OCI-LY1 (cell line): ENCODE measurements at regions not wholly inside any gene's neighbourhood (a gene's known extent, or its start where the extent isn't known, plus 50 kb on each side); places are given as distances from the start of the nearest gene placed in this dataset.

Experiments used
- H2AFZ ChIP-seq: fragments of 200-600 bp; sonication (generic), shearing (Covaris generic); 2 replicates; pipeline ENCODE4 v1.6.0; 2014; ENCODE audit warnings: antibody characterized with exemption, mild to moderate bottlenecking, low read length
- H3F3A ChIP-seq: fragments of 200-600 bp; sonication (generic), shearing (Covaris generic); 2 replicates; pipeline ENCODE4 v1.6.0; 2014; ENCODE audit warnings: mild to moderate bottlenecking, antibody characterized with exemption, low read length, moderate library complexity; ENCODE audit not compliant: insufficient read depth
- H3K27ac ChIP-seq: fragments of 200-600 bp; sonication (generic); 2 replicates; pipeline ENCODE4 v1.5.1; 2014; ENCODE audit warnings: low read length, mixed run types, mild to moderate bottlenecking, low read depth; ENCODE audit not compliant: poor library complexity, severe bottlenecking
- H3K27me3 ChIP-seq: fragments of 200-600 bp; sonication (generic); 2 replicates; pipeline ENCODE4 v1.6.0; 2014; ENCODE audit warnings: antibody characterized with exemption, mild to moderate bottlenecking, low read length, moderate library complexity; ENCODE audit not compliant: insufficient read depth
- H3K36me3 ChIP-seq: fragments of 200-600 bp; sonication (generic); 2 replicates; pipeline ENCODE4 v1.6.1; 2014; ENCODE audit warnings: mild to moderate bottlenecking, antibody characterized with exemption, low read length, moderate library complexity, mixed read lengths; ENCODE audit not compliant: insufficient read depth
- H3K4me1 ChIP-seq: fragments of 200-600 bp; sonication (generic); 2 replicates; pipeline ENCODE4 v1.5.1; 2014; ENCODE audit warnings: mild to moderate bottlenecking, low read length, moderate library complexity; ENCODE audit not compliant: insufficient read depth, severe bottlenecking
- H3K4me2 ChIP-seq: fragments of 200-600 bp; sonication (generic), shearing (Covaris generic); 2 replicates; pipeline ENCODE4 v1.6.1; 2014; ENCODE audit warnings: low read length
- H3K4me3 ChIP-seq: fragments of 200-600 bp; sonication (generic); 2 replicates; pipeline ENCODE4 v1.5.1; 2014; ENCODE audit warnings: low read length, low read depth, mild to moderate bottlenecking, mixed read lengths; ENCODE audit not compliant: poor library complexity, severe bottlenecking
- H3K79me2 ChIP-seq: fragments of 200-600 bp; shearing (Covaris generic); 2 replicates; pipeline ENCODE4 v1.6.1; 2016; ENCODE audit warnings: mixed run types, low read length, mixed read lengths; ENCODE audit not compliant: insufficient read depth
- H3K9ac ChIP-seq: fragments of 200-600 bp; sonication (generic), shearing (Covaris generic); 2 replicates; pipeline ENCODE4 v1.6.1; 2014; ENCODE audit warnings: mild to moderate bottlenecking, low read length, mixed read lengths
- H3K9me2 ChIP-seq: fragments of 200-600 bp; sonication (generic), shearing (Covaris generic); 2 replicates; pipeline ENCODE4 v1.6.1; 2014; ENCODE audit warnings: low read depth, mild to moderate bottlenecking, low read length, mixed read lengths
- H3K9me3 ChIP-seq: fragments of 200-600 bp; shearing (Covaris generic); 2 replicates; pipeline ENCODE4 v1.6.1; 2014; ENCODE audit warnings: low read length, mixed read lengths
- H4K20me1 ChIP-seq: fragments of 200-600 bp; sonication (generic), shearing (Covaris generic); 2 replicates; pipeline ENCODE4 v1.6.0; 2016; ENCODE audit warnings: mild to moderate bottlenecking, low read length; ENCODE audit not compliant: insufficient read depth
- CTCF ChIP-seq: fragments of 200-600 bp; sonication (generic), shearing (Covaris generic); IDR thresholded peaks from 2 replicates; pipeline ENCODE4 v1.5.1; 2017; ENCODE audit warnings: mild to moderate bottlenecking, antibody characterized with exemption, low read length, moderate library complexity, mixed read lengths
- EZH2 ChIP-seq: fragments of 200-600 bp; sonication (generic), shearing (Covaris generic); IDR thresholded peaks from 2 replicates; pipeline ENCODE4 v1.8.0; 2017; ENCODE audit warnings: borderline replicate concordance, mixed run types, mild to moderate bottlenecking, antibody characterized with exemption, low read length, moderate library complexity, mixed read lengths

- no peak for TF ChIP-seq CTCF
- no peak for TF ChIP-seq EZH2
- Histone ChIP-seq H3K36me3 (no peaks in the 10 kb centered on the region), H3K9me2 (no peaks in the 10 kb centered on the region), H3K9me3 (no peaks in the 10 kb centered on the region), H3K27ac (no peak overlapping the region), H3K4me1 (no peaks in the 10 kb centered on the region), H2AFZ (no peak overlapping the region), H3F3A (no peaks in the 10 kb centered on the region), H3K9ac (no peak overlapping the region), H3K79me2 (no peaks in the 10 kb centered on the region), H4K20me1 (no peaks in the 10 kb centered on the region), H3K4me2 (no peak overlapping the region), H3K4me3 (no peak overlapping the region), H3K27me3 (no peaks in the 10 kb centered on the region)
Observed at GRCh38 chr14:23829736-23830471, 123.7 kb upstream of the DHRS4 start.

GRCh38 chr14:23831596-23831995 lies 122.0 kb upstream of the DHRS4 start:
- Histone ChIP-seq H3F3A (no peaks in the 10 kb centered on the region), H3K9me2 (no peaks in the 10 kb centered on the region), H3K27me3 (no peaks in the 10 kb centered on the region), H3K4me3 (no peak overlapping the region), H4K20me1 (no peaks in the 10 kb centered on the region), H3K9ac (no peak overlapping the region), H3K36me3 (no peaks in the 10 kb centered on the region), H3K9me3 (no peaks in the 10 kb centered on the region), H3K4me1 (no peaks in the 10 kb centered on the region), H3K4me2 (no peak overlapping the region), H3K79me2 (no peaks in the 10 kb centered on the region), H2AFZ (no peak overlapping the region), H3K27ac (no peak overlapping the region)
- TF ChIP-seq CTCF = no peak
- no peak for TF ChIP-seq EZH2

GRCh38 chr14:23861666-23862065 lies 91.9 kb upstream of the DHRS4 start:
- TF ChIP-seq EZH2 (no peak), CTCF (no peak)
- no peaks in the 10 kb centered on the region for H3K9me2 ChIP-seq

More at GRCh38 chr14:23861666-23862065, 91.9 kb upstream of the DHRS4 start:
- Histone ChIP-seq H3K36me3 (no peaks in the 10 kb centered on the region), H3K27ac (no peak overlapping the region), H3K4me3 (no peak overlapping the region), H3K4me1 (no peaks in the 10 kb centered on the region), H3F3A (no peaks in the 10 kb centered on the region), H4K20me1 (no peaks in the 10 kb centered on the region), H3K27me3 (no peaks in the 10 kb centered on the region), H2AFZ (no peak overlapping the region), H3K4me2 (no peak overlapping the region), H3K9ac (no peak overlapping the region), H3K9me3 (no peaks in the 10 kb centered on the region), H3K79me2 (no peaks in the 10 kb centered on the region)
